ENCODE measurements at regions not wholly inside any gene's neighbourhood (a gene's known extent, or its start where the extent isn't known, plus 50 kb on each side); places are given as distances from the start of the nearest gene placed in this dataset.

- no peaks in the 10 kb centered on the region for H3K27me3 ChIP-seq
- H3K4me1 ChIP-seq: no peaks in the 10 kb centered on the region
- peak in 1 of 2 donors; percentile 69 for ATAC-seq (ENCODE audit: low FRiP score in 2 of 2)
- H3K27ac ChIP-seq: no peak overlapping the region
- H3K4me3 ChIP-seq: no peak overlapping the region
- 74 to 76% methylated on average over 5 of the region's 5 CpGs for WGBS, 2 donors
- H3K9me3 ChIP-seq: no peaks in the 10 kb centered on the region
- H3K36me3 ChIP-seq: no peaks in the 10 kb centered on the region
- no peak for DNase-seq
- TF ChIP-seq POLR2A (IDR thresholded peaks at IDR 0.05): no peak
- no peak for TF ChIP-seq POLR2AphosphoS5 (IDR thresholded peaks at IDR 0.05)
- TF ChIP-seq EP300 (IDR thresholded peaks at IDR 0.05): no peak
- TF ChIP-seq, protein P1, sequence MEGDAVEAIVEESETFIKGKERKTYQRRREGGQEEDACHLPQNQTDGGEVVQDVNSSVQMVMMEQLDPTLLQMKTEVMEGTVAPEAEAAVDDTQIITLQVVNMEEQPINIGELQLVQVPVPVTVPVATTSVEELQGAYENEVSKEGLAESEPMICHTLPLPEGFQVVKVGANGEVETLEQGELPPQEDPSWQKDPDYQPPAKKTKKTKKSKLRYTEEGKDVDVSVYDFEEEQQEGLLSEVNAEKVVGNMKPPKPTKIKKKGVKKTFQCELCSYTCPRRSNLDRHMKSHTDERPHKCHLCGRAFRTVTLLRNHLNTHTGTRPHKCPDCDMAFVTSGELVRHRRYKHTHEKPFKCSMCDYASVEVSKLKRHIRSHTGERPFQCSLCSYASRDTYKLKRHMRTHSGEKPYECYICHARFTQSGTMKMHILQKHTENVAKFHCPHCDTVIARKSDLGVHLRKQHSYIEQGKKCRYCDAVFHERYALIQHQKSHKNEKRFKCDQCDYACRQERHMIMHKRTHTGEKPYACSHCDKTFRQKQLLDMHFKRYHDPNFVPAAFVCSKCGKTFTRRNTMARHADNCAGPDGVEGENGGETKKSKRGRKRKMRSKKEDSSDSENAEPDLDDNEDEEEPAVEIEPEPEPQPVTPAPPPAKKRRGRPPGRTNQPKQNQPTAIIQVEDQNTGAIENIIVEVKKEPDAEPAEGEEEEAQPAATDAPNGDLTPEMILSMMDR (IDR thresholded peaks at IDR 0.05): no peak
These were observed 67.1 kb upstream of the NBL1 start for GRCh38 chr1:19577036-19577435.

DNA sequence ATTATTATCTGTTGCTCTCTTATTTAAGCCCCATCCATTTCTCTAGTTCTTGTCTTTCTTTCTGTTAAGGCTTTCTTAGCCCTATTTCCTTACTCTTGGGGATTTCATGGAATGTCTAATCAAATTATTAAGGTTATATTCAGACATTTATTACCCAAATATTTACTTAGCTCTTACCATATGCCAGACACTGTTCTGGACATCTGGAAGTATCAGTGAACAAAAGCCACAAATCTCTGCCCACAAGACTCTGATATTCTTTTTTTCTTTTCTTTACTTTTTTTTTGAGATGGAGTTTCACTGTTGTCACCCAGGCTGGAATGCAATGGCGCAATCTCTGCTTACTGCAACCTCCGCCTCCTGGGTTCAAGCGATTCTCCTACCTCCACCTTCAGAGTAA is 74.3 kb upstream of the NBL1 start:
- ATAC-seq (ENCODE audit: low FRiP score in 2 of 2) (no peak), DNase-seq (no peak)
- Histone ChIP-seq H3K9me3 (no peaks in the 10 kb centered on the region), H3K4me1 (no peaks in the 10 kb centered on the region), H3K4me3 (no peak overlapping the region), H3K27me3 (no peaks in the 10 kb centered on the region), H3K27ac (no peak overlapping the region), H3K36me3 (no peaks in the 10 kb centered on the region)
- 83 to 84% methylated on average over 3 of the region's 3 CpGs for WGBS, 2 donors
- TF ChIP-seq EP300 (IDR thresholded peaks at IDR 0.05): no peak
- no peak for TF ChIP-seq POLR2A (IDR thresholded peaks at IDR 0.05)
- TF ChIP-seq, protein P1 (IDR thresholded peaks at IDR 0.05): no peak
- no peak for TF ChIP-seq POLR2AphosphoS5 (IDR thresholded peaks at IDR 0.05)

DNA sequence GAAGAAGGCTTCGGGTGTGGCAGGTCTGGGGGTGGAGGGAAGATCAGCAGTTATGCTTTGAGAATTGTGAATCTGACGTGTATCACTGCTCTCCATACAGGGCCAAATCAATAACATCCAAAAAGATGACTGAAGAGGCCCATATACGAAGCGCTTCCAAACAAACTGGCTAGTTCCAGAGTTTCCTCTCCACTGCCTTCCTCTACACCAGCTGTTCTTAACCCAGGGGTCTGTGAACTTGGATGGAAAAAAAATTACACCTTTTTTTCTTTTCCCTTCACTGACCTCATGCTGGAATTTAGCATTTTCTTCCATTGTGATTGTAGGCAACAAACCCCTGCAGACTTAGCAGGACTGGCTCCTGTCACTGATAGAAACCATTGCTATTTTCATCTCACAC is 77.1 kb upstream of the NBL1 start:
- Histone ChIP-seq H3K4me1 (peaks cover 0 to 4% (median 0%) of the 10 kb centered on the region in 4 donors), H3K4me3 (no peak overlapping the region), H3K9me3 (no peaks in the 10 kb centered on the region), H3K36me3 (no peaks in the 10 kb centered on the region), H3K27me3 (no peaks in the 10 kb centered on the region), H3K27ac (no peak overlapping the region)
- DNase-seq (no peak), ATAC-seq (ENCODE audit: low FRiP score in 2 of 2) (no peak)
- whole genome bisulfite sequencing, 2 donors: 75 to 83% methylated on average over 4 of the region's 4 CpGs
- no peak for TF ChIP-seq POLR2AphosphoS5 (IDR thresholded peaks at IDR 0.05)
- TF ChIP-seq, protein P1 (IDR thresholded peaks at IDR 0.05): no peak
- TF ChIP-seq EP300 (IDR thresholded peaks at IDR 0.05): no peak
- TF ChIP-seq POLR2A (IDR thresholded peaks at IDR 0.05): no peak

DNA sequence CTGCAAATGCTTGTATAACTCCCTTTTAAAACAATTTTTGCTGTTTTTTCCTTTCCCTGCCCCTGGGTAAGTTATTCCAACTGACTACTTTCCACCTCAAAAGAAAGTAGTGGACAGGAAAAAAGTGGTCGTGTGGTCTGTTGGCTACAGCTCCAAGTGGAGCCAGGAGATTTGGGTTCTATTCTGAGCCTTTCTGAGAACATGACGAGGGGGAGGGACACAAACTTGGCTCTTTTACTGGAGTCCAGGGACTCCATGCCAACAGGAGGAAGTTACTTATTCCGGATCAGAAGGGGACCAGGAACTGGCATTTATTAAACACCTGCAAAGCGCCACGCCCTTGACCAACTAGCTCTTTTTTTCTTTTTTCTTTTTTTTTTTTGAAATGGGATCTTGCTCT is 79.0 kb upstream of the CAPZB start:
- H3K27ac ChIP-seq: peak overlapping the region; percentile 36 to 78 (median 61)
- DNase-seq: no peak
- 62 to 63% methylated on average over 5 of the region's 5 CpGs for WGBS, 2 donors
- H3K4me1 ChIP-seq: peaks cover 0 to 4% (median 0%) of the 10 kb centered on the region in 4 donors
- no peaks in the 10 kb centered on the region for H3K36me3 ChIP-seq
- TF ChIP-seq, protein P1 (IDR thresholded peaks at IDR 0.05): no peak
- TF ChIP-seq EP300 (IDR thresholded peaks at IDR 0.05) (no peak), POLR2A (IDR thresholded peaks at IDR 0.05) (no peak), POLR2AphosphoS5 (IDR thresholded peaks at IDR 0.05) (no peak)
- no peaks in the 10 kb centered on the region for H3K27me3 ChIP-seq
- no peaks in the 10 kb centered on the region for H3K9me3 ChIP-seq
- H3K4me3 ChIP-seq: no peak overlapping the region
- no peak for ATAC-seq (ENCODE audit: low FRiP score in 2 of 2)

DNA sequence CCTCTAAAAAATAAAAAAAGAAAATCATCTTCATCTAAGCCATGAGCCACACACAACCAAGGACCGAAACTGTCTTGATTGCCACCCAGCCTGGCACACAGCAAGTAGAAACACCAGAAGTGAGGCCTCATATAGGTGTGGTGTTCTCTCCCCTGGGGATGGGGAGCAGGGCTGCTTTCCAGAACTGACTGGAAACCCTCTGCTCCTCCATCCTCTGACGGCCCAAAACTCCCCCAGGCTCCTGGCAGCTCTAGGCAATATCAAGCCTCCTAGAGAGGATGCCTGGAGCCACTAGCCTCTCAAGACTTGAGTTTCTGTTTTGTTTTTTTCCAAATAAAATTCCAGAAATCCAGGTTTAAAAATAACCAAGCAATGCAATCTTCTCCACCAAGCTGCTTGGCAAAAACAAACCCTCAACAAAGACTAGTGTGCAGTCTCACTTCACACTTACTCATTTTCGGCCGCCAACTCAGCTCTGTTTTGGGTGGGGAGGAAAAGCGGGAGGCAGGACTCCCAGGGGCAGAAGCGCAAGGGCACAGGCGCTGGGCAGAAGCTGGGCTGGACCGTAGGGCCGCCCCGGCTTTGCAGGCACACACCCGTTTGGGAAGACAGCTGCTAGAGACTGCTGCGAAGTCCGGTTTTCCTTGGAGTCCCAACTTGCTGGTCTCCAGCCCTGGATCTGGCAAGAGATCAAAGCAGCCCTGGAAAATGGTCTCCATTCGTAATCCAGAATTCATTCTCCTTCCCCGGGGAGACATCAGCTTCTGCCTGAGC is 78.2 kb upstream of the CAPZB start:
- DNase-seq: peak; percentile 27 to 81
- no peak overlapping the region for H3K4me3 ChIP-seq
- peaks cover 0 to 4% (median 0%) of the 10 kb centered on the region in 4 donors for H3K4me1 ChIP-seq
- H3K27me3 ChIP-seq: no peaks in the 10 kb centered on the region
- 57 to 61% methylated on average over 12 to 15 of the region's 15 CpGs for WGBS, 2 donors
- peak overlapping the region; percentile 36 to 78 (median 61) for H3K27ac ChIP-seq
- no peaks in the 10 kb centered on the region for H3K9me3 ChIP-seq
- TF ChIP-seq, protein P1 (IDR thresholded peaks at IDR 0.05): no peak
- peak; percentile 34 to 44 for TF ChIP-seq POLR2AphosphoS5 (IDR thresholded peaks at IDR 0.05)
- no peak for TF ChIP-seq POLR2A (IDR thresholded peaks at IDR 0.05)
- no peak for TF ChIP-seq EP300 (IDR thresholded peaks at IDR 0.05)
- H3K36me3 ChIP-seq: no peaks in the 10 kb centered on the region
- peak; percentile 56 to 83 for ATAC-seq (ENCODE audit: low FRiP score in 2 of 2)

All from upper lobe of left lung (tissue), 6 donors.